DND-41 (cell line): ENCODE measurements at regions not wholly inside any gene's neighbourhood (a gene's known extent, or its start where the extent isn't known, plus 50 kb on each side); places are given as distances from the start of the nearest gene placed in this dataset.

Source experiments
- EZH2 ChIP-seq: IDR thresholded peaks from 3 replicates; pipeline ENCODE4 v1.6.1; 2012; ENCODE audit warnings: borderline replicate concordance, low read depth, mild to moderate bottlenecking, moderate library complexity, low read length, inconsistent platforms; ENCODE audit not compliant: severe bottlenecking
- TF ChIP-seq, protein P1 (sequence below): IDR thresholded peaks from 2 replicates; pipeline ENCODE4 v1.5.1; 2012; ENCODE audit warnings: borderline replicate concordance, low read length, moderate library complexity, mild to moderate bottlenecking; ENCODE audit not compliant: poor library complexity, severe bottlenecking; ENCODE audit errors: extremely low read depth

DNA sequence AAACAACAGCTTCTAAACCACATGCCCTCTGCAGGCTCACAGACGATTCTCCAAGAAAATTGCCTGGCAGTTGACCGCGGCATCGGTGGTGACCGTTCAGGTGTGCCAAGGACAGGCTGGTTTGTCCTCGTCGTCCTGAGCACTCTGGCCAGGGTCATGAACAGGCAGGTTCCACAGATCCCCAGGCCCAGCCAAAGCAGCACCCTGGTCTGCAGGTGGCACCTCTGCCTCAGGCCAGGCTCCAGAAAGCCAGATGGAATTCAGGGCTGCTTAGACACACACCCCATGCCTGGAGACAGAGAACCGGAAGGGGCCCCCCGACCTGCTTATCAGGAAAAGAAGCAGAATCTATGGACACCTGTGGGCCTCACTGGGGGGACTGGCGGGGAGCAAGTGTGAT lies 338.7 kb downstream of the BRD1 start:
- TF ChIP-seq, protein P1, sequence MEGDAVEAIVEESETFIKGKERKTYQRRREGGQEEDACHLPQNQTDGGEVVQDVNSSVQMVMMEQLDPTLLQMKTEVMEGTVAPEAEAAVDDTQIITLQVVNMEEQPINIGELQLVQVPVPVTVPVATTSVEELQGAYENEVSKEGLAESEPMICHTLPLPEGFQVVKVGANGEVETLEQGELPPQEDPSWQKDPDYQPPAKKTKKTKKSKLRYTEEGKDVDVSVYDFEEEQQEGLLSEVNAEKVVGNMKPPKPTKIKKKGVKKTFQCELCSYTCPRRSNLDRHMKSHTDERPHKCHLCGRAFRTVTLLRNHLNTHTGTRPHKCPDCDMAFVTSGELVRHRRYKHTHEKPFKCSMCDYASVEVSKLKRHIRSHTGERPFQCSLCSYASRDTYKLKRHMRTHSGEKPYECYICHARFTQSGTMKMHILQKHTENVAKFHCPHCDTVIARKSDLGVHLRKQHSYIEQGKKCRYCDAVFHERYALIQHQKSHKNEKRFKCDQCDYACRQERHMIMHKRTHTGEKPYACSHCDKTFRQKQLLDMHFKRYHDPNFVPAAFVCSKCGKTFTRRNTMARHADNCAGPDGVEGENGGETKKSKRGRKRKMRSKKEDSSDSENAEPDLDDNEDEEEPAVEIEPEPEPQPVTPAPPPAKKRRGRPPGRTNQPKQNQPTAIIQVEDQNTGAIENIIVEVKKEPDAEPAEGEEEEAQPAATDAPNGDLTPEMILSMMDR = no peak
- no peak for TF ChIP-seq EZH2
